Activated T-helper 2 cell treated with anti-CD3 and anti-CD28 coated beads, Interferon-gamma antibody, Interleukin-2, Interleukin-4, amounts not matched to agents 10 μg/mL and 5 μg/mL and 100 μg/mL, durations not matched to agents 14 hours and 24 hours and 36 hours (primary cell): ENCODE measurements at regions not wholly inside any gene's neighbourhood (a gene's known extent, or its start where the extent isn't known, plus 50 kb on each side); places are given as distances from the start of the nearest gene placed in this dataset.

ENCODE experiments used
- DNase-seq: peaks from one replicate; pipeline ENCODE4 v3.0.0; 2021; ENCODE audit warnings: low spot score
- H3K27ac Mint-ChIP-seq: one replicate; pipeline ENCODE4 v1.8.0; 2021; ENCODE audit warnings: mixed read lengths
- H3K27me3 Mint-ChIP-seq: one replicate; pipeline ENCODE4 v1.8.0; 2021; ENCODE audit warnings: low read depth, mixed read lengths
- H3K36me3 Mint-ChIP-seq: one replicate; pipeline ENCODE4 v1.8.0; 2021; ENCODE audit warnings: low read depth, mixed read lengths
- H3K4me1 Mint-ChIP-seq: one replicate; pipeline ENCODE4 v1.8.0; 2021; ENCODE audit warnings: low read depth, mixed read lengths
- H3K4me3 Mint-ChIP-seq: one replicate; pipeline ENCODE4 v1.8.0; 2021; ENCODE audit warnings: low read depth, mild to moderate bottlenecking, moderate library complexity, mixed read lengths
- H3K9me3 Mint-ChIP-seq: one replicate; pipeline ENCODE4 v1.8.0; 2021; ENCODE audit warnings: mixed read lengths
- intact Hi-C: fragments of 100-400 bp; cut with micrococcal nuclease; formaldehyde crosslinking; loops from one replicate; pipeline ENCODE4 v1.15.1; 2023

DNA sequence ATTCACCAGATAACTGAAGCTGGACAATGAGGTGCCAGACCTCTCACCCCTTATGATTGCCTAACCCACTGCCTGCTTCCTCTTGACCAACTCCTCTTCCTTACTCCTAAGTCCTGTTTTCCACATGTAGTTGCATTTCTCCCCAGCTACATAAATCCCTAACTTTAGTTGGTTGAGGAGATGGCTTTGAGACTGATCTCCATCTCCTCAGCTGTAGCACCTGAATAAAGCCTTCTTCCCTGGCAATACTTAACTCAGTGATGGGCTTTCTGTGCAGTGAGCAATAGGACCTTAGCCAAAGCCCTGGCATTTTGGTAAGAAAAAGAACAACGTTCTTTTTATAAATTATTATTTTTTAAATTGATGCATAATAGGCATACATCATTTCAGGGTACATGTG lies 691.1 kb downstream of the MATN1 start:
- Mint-ChIP-seq H3K9me3 (no peaks in the 10 kb centered on the region), H3K27me3 (peaks cover 5% of the 10 kb centered on the region), H3K27ac (no peak overlapping the region), H3K4me3 (no peak overlapping the region), H3K36me3 (no peaks in the 10 kb centered on the region), H3K4me1 (no peaks in the 10 kb centered on the region)
- DNase-seq = no peak
- intact Hi-C loops = no loop called here

DNA sequence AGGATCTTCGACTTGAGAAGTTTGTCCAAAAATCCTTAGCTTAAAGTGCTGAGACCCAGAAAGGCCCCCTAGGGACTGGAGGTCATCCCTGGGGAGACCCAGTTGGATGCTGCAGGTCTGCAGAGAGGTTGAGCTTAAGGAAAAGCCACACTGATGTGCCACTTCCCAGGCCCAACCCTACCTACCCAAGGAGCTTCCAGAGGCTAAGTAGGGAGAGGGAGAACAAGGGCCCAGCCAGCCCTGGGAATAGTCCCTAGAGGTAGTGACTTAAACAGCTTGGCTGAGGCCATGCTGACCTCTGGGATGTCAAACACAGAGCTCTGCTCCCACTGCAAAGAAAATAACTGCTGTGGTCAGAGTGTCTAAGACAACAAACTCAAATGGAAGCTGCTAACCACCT lies 693.7 kb downstream of the MATN1 start:
- no peak overlapping the region for H3K4me3 Mint-ChIP-seq
- H3K27ac Mint-ChIP-seq = no peak overlapping the region
- DNase-seq = no peak
- no peaks in the 10 kb centered on the region for H3K4me1 Mint-ChIP-seq
- H3K36me3 Mint-ChIP-seq = no peaks in the 10 kb centered on the region
- intact Hi-C loops = no loop called here
- no peaks in the 10 kb centered on the region for H3K9me3 Mint-ChIP-seq
- peaks cover 5% of the 10 kb centered on the region for H3K27me3 Mint-ChIP-seq

GRCh38 chr1:30028939-30029338 lies 694.4 kb downstream of the MATN1 start:
- no peaks in the 10 kb centered on the region for H3K4me1 Mint-ChIP-seq
- H3K36me3 Mint-ChIP-seq = no peaks in the 10 kb centered on the region
- no peak overlapping the region for H3K27ac Mint-ChIP-seq
- no peak overlapping the region for H3K4me3 Mint-ChIP-seq
- H3K9me3 Mint-ChIP-seq = no peaks in the 10 kb centered on the region
- intact Hi-C loops = no loop called here
- no peak for DNase-seq
- peaks cover 5% of the 10 kb centered on the region for H3K27me3 Mint-ChIP-seq

GRCh38 chr1:30028283-30028682 lies 695.1 kb downstream of the MATN1 start:
- intact Hi-C loops = no loop called here
- Mint-ChIP-seq H3K9me3 (no peaks in the 10 kb centered on the region), H3K4me3 (no peak overlapping the region), H3K4me1 (no peaks in the 10 kb centered on the region), H3K27ac (no peak overlapping the region), H3K36me3 (no peaks in the 10 kb centered on the region), H3K27me3 (peaks cover 5% of the 10 kb centered on the region)
- no peak for DNase-seq

DNA sequence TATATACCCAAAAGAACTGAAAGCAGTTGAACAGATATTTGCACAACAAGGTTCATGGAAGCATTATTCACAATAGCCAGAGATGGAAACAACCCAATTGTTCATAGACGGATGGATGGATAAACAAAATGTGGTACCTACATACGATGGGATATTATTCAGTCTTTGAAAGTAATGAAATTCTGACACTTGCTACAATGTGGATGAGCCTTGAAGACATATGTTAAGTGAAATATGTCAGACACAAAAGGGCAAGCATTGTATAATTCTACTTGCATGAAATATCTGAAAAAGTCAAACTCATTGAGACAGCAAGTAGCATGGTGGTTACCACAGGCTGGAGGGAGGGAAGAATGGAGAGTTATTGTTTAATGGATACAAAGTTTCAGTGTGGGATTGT lies 696.1 kb downstream of the MATN1 start:
- no peak for DNase-seq
- H3K36me3 Mint-ChIP-seq = no peaks in the 10 kb centered on the region
- peaks cover 5% of the 10 kb centered on the region for H3K27me3 Mint-ChIP-seq
- intact Hi-C loops = no loop called here
- H3K4me3 Mint-ChIP-seq = no peak overlapping the region
- no peaks in the 10 kb centered on the region for H3K4me1 Mint-ChIP-seq
- no peaks in the 10 kb centered on the region for H3K9me3 Mint-ChIP-seq
- H3K27ac Mint-ChIP-seq = no peak overlapping the region

DNA sequence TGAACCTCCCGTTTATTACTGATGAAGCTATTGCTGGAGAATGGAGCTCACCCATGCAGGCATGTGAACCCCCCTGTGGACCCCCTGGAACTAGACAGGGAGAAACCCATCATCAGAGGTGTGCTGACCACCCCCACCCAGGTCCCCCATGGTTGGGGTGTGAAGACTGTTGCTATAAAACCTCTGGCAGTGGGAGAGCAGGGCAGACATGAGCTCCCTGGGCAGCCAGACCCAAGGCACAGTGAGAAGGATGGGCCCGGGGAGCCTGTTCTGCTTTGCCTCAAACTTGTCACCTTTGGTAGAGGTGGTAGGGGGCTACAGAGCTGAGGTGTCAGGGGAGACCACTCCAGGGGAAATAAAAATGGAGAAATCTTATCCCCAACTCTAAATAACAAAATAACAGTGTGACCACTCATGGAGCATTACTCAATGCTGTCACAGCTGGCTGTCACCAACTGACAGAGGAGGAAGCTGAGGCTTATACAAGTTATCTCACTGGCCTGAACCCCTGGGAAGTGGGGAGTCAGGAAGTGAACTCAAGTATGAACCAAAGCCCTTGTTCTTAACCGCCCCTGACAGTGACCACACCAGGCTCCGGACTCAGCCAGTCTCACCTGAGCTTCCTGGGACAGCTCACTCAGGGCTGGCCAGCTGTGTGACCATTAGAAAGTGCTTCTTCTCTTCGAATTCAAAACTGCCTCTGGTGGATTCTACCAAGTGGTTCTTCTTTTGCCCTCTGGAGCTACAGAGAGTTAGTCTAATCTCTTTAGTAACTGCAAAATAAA lies 698.8 kb downstream of the MATN1 start:
- H3K9me3 Mint-ChIP-seq = no peaks in the 10 kb centered on the region
- no peak overlapping the region for H3K27ac Mint-ChIP-seq
- no peaks in the 10 kb centered on the region for H3K4me1 Mint-ChIP-seq
- no peak overlapping the region for H3K4me3 Mint-ChIP-seq
- no peaks in the 10 kb centered on the region for H3K36me3 Mint-ChIP-seq
- peaks cover 3% of the 10 kb centered on the region for H3K27me3 Mint-ChIP-seq
- intact Hi-C loops = no loop called here
- no peak for DNase-seq

DNA sequence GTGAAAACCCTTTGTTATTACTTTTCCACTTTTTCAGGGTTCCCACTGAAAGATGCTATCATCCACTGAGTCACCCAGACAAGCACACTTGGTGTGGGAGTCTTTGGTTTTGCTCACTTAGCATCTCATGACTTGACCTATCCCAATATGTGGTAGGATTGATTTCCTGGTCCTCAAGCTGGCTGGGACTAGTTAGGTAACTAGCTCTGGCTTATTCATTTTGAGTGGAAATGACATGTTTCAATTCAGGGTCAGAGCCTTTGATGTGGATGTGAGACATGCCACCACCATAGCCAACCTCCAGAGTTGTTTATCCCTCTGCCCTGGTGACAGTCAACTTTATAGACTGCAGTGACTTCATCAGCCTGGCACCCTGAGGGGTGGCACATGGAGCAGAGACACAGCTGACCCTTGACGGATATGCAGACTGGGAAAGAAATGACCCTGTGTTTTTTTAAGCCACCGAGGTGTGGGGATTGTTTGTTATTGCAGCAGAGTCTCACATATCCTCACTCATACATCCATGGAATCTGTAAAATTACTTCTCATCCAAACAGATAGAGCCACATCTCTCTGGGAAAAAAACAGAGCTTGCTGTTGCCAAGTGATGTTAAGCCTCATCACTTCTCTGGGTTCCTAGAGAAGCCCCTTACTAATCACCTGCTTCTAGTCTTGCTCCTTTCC lies 699.9 kb downstream of the MATN1 start:
- intact Hi-C loops = no loop called here
- Mint-ChIP-seq H3K4me1 (no peaks in the 10 kb centered on the region), H3K27me3 (peaks cover 3% of the 10 kb centered on the region), H3K4me3 (no peak overlapping the region), H3K36me3 (no peaks in the 10 kb centered on the region), H3K9me3 (no peaks in the 10 kb centered on the region), H3K27ac (no peak overlapping the region)
- no peak for DNase-seq

DNA sequence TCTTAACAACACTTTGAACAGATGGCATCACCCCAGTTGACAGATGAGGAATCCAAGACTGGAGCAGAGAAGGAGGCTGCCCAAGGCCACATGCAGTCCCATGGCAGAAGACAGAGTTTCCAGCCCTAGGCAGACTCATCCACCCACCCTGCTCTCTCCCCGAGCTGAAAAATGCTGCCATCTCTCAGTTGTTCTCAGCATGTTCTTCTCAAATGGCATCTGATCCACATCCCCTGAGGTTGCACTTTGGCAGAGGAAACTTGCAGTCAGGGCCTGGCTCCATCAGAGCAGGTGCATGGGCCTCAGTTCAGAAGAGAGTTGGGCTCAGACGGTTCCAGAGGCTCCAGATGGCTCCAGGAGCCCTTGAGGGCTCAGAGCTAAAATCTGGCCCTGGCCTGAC lies 709.4 kb downstream of the MATN1 start:
- intact Hi-C loops = no loop called here
- no peak overlapping the region for H3K27ac Mint-ChIP-seq
- no peaks in the 10 kb centered on the region for H3K27me3 Mint-ChIP-seq
- DNase-seq = no peak
- no peak overlapping the region for H3K4me3 Mint-ChIP-seq
- no peaks in the 10 kb centered on the region for H3K4me1 Mint-ChIP-seq
- H3K36me3 Mint-ChIP-seq = no peaks in the 10 kb centered on the region
- no peaks in the 10 kb centered on the region for H3K9me3 Mint-ChIP-seq

- no peak for DNase-seq
- Mint-ChIP-seq H3K27me3 (no peaks in the 10 kb centered on the region), H3K4me1 (no peaks in the 10 kb centered on the region), H3K9me3 (no peaks in the 10 kb centered on the region), H3K27ac (no peak overlapping the region), H3K4me3 (no peak overlapping the region), H3K36me3 (no peaks in the 10 kb centered on the region)
- intact Hi-C loops = no loop called here
Measured at GRCh38 chr1:30012455-30013440, 710.6 kb downstream of the MATN1 start.

DNA sequence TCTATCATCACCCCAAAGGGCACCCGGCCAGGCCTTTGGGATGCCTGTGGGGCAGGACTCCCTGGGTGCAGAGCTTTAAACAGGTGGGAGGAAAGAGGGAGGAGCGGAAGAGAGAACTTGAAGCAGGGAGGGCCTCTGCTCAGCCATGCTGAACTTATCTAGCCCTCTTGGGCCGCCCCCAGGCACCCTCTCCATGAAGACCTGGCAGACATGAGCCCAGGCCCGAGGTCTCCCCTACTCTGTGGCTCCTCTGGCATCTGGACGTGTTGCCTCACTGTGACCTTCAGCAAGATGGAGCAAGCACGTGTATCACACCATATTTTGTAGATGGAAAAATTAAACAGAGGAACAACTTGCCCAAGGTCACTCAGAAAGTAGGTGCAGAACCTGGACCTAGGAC lies 711.4 kb downstream of the MATN1 start:
- Mint-ChIP-seq H3K4me3 (no peak overlapping the region), H3K4me1 (no peaks in the 10 kb centered on the region)

DNA sequence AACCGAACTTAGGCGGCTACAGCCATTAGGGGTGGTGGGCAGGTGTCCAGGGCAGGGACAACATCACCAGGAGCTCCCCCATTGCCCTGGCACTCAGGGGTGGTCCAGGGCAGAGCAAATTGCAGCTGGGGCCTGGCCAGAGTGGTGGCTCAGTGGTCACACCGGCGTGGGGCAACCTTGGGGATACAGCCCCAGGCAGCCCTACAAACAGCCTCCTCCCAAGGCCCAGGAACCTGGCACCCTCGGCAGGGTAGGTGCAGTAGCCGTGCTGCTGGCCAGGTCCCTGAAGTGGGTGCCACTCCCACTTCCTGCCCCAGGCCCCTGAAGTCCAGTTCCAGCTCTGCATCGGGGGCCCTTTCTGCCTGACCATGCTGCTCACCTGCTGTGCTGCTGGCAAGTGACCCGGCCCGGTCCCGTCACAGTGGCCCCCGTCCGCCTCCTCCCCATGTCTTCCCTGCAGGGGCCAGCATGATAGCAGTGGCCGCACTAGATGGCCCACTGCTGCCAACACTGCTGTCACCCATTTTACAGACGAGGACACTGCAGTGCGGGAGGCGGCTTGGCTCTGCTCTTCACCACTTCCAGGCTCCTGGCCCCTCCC lies 712.8 kb downstream of the MATN1 start:
- H3K4me1 Mint-ChIP-seq = no peaks in the 10 kb centered on the region
- no peak overlapping the region for H3K27ac Mint-ChIP-seq
- H3K27me3 Mint-ChIP-seq = no peaks in the 10 kb centered on the region
- no peak for DNase-seq
- no peaks in the 10 kb centered on the region for H3K9me3 Mint-ChIP-seq
- no peak overlapping the region for H3K4me3 Mint-ChIP-seq
- intact Hi-C loops = no loop called here
- H3K36me3 Mint-ChIP-seq = no peaks in the 10 kb centered on the region

More for the DNA sequence above, 711.4 kb downstream of the MATN1 start:
- Mint-ChIP-seq H3K36me3 (no peaks in the 10 kb centered on the region), H3K27ac (no peak overlapping the region), H3K9me3 (no peaks in the 10 kb centered on the region), H3K27me3 (no peaks in the 10 kb centered on the region)
- intact Hi-C loops = no loop called here
- DNase-seq = no peak

DNA sequence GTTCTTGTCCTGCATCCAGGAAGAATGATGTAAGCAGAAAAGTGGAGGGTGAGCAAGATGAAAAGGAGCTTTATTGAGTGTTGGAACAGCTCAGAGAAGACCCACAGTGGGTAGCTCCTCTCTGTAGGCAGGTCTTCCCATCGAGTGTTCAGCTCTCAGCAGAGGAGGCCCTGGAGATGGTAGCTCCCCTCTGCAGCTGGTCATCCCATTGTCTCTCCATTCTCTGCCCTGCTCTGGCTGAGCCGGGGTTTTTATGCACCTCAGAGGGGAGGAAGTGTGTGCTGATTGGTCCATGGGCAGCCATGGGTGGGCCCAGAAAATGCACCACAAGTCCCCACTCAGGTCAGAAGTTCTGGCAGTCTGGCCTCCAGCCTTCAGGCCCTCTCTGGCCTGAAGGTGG lies 713.7 kb downstream of the MATN1 start:
- H3K27ac Mint-ChIP-seq = no peak overlapping the region
- H3K9me3 Mint-ChIP-seq = no peaks in the 10 kb centered on the region
- DNase-seq = no peak
- intact Hi-C loops = no loop called here
- no peaks in the 10 kb centered on the region for H3K36me3 Mint-ChIP-seq
- no peaks in the 10 kb centered on the region for H3K27me3 Mint-ChIP-seq
- no peaks in the 10 kb centered on the region for H3K4me1 Mint-ChIP-seq
- no peak overlapping the region for H3K4me3 Mint-ChIP-seq
